GM19463 (cell line): ENCODE measurements at regions not wholly inside any gene's neighbourhood (a gene's known extent, or its start where the extent isn't known, plus 50 kb on each side); places are given as distances from the start of the nearest gene placed in this dataset.

Experiments used
- ATAC-seq: cut with Tn5 transposase; IDR thresholded peaks from one replicate; pipeline ENCODE4 v1.9.1; 2021; ENCODE audit warnings: mild to moderate bottlenecking, moderate library complexity; ENCODE audit not compliant: unreplicated experiment

DNA sequence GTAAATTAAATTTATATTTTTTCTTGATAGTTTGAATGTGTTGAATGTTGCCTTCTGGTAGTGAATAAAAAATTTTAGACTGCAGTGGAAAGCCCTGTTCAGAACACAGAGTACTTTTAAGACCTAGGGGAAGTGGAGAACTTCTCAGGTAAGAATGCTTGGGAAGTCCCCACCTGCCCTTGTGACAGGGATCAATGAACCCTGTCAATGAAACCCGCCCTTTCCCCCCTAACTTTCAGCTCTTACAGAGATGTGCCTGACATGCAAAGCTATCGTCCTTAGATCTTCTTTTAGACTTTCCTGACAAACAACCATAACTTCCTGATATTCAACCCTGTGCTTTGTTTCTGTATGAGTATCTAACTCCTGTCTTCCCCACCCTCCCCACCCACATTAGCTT lies 562.7 kb downstream of the TLE4 start:
- ATAC-seq, result peak; percentile 100

GRCh38 chr9:80131627-80132026 lies 559.9 kb downstream of the TLE4 start:
- ATAC-seq, result no peak

- peak; percentile 78 for ATAC-seq
These were observed 556.2 kb downstream of the TLE4 start for GRCh38 chr9:80127920-80128319.

DNA sequence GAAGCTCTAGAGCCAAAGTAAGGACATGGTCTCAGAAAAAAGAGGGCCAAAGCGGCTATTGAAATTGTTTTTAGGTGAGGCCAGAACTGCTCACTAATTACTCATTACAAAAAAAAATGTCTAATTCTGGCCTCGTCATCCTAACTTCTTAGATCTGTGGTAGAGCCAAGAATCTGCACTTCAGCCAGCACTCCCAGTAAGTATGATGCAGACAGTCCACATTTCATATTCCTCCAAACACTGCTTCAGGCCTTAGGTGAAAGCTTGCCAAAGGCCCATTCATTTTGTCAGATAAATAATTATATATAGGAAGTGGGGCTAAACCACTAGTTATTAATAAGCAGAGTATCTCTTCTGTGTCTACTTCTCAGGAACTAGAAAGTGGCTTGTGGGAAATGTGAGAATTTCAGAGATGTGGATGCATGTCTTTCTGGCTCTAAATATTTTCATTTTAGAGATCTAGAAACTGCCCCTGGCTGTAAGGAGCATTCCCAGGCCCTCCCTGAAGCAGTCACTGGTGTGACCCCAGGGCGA lies 554.0 kb downstream of the TLE4 start:
- no peak for ATAC-seq

GRCh38 chr9:80117031-80117430 lies 545.3 kb downstream of the TLE4 start:
- no peak for ATAC-seq

DNA sequence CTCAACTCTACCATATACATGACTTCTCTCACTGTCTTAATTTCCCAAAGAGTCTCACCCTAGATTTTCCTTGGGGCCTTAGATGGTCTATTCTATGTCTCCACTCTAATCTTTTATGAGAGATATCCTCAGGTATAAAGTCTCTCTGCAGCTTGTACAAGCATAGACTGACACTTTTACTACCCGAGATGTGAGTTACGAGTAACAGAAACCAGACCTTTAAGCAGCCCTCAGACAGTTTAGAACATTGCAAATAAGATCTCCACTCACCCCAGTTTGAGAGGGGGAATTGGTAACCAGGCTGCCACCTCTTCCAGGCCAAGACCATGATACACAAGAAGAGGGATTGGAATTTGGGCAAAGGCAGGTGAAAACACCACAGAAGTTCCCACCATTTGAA lies 542.5 kb downstream of the TLE4 start:
- no peak for ATAC-seq

DNA sequence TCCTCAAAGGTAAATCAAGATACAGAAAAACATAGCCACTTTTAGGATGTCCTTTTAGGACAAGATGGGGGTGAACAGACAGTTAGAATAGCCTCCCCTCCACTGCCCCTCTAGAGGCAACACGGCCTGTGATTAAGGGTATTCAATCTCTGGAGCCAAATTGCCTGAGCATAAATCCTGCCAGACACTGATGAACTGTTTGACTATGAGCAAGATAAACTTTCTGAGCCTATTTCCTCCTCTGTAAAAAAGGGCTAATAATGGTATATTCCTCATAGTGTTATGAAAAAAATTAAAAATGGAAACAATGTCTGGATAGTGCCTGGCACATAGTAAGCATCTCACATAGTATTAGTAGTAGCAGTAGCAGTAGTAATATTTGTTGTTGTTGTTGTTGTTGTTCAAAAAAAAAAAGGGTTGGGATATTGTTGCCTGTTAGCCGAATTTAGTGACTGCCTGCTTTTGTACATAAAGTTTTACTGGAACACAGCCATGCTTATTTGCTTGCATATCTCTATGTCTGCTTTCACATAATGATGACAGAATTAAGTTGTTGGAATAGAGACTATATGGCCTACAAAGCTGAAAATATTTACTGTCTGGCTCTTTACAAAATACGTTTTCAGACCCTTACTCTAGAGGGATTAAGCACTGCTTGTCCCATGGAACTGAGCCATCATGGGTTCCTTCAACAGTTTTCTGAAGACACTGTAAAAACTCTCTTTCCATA lies 536.3 kb downstream of the TLE4 start:
- ATAC-seq, result no peak

GRCh38 chr9:80097476-80097875 lies 525.7 kb downstream of the TLE4 start:
- no peak for ATAC-seq

GRCh38 chr9:80094176-80094771 lies 522.5 kb downstream of the TLE4 start:
- no peak for ATAC-seq

- no peak for ATAC-seq
These were observed 521.9 kb downstream of the TLE4 start for GRCh38 chr9:80093695-80094094.

- no peak for ATAC-seq
These were observed 519.8 kb downstream of the TLE4 start for GRCh38 chr9:80091526-80091925.

GRCh38 chr9:80090317-80090716 lies 518.6 kb downstream of the TLE4 start:
- no peak for ATAC-seq

DNA sequence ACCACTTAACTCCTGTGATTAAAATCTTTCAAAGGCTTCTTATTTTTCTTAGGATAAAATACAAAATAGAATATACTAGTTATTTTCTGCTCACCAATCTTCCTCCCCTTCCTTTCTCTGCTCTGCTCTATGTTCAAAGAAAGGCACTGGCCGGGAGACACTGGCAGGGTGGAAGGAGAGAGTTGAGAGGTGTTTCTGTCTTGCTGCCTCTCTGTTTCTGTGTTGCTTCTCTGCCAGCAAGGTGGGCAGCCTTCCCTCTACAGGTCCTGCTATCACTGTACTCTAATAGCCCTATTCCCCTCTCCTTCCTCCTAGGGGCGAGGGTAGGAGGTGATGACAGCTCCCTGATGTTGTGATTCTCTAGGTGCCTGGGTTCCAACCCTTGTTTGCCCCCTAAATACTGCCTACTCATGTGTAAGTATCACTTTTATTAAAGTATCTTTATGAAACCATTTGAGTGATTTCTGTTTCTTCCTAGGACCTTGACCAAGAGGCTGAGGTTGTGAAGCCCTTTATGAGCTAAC lies 515.1 kb downstream of the TLE4 start:
- no peak for ATAC-seq

- ATAC-seq, result no peak
These were observed 514.6 kb downstream of the TLE4 start for GRCh38 chr9:80086386-80086785.

- ATAC-seq, result no peak
These were observed 513.9 kb downstream of the TLE4 start for GRCh38 chr9:80085668-80086067.

DNA sequence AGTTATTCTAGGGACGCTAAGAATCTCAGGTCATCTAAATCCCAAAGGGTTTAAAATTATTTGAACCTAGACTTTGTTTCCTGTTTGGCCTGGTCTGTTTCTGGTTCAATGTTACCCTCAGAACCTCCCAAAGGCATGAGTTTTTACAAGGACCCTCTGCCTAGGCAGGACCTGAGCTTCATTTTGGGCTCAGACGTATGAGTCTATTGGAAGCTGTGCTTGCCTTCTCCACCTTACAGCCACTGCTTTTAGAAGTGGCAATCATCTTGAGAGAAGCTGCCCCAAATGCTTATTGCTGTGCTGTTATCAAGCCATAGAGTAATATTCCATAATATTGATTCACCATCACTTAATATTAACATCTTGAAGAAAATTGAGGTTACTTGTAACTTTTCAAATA lies 510.4 kb downstream of the TLE4 start:
- ATAC-seq, result no peak

DNA sequence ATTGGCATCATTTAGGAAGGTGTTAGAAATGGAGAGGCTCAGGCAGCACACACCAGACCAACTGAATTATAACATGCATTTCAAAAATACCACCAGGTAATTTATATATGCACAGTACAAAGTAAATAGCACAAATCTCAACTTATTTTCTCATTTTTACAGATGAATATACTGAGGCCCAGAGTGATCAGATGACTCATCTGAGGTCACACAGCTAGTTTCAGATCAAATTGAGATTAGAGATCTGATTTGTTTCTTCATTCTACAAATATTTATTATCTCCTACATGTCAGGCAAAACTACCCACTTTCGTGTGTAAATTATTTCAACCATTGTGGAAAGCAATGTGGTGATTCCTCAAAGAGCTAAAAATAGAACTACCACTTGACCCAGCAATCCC lies 507.1 kb downstream of the TLE4 start:
- ATAC-seq, result no peak

- peak; percentile 52 for ATAC-seq
These were observed 505.3 kb downstream of the TLE4 start for GRCh38 chr9:80077059-80077458.

DNA sequence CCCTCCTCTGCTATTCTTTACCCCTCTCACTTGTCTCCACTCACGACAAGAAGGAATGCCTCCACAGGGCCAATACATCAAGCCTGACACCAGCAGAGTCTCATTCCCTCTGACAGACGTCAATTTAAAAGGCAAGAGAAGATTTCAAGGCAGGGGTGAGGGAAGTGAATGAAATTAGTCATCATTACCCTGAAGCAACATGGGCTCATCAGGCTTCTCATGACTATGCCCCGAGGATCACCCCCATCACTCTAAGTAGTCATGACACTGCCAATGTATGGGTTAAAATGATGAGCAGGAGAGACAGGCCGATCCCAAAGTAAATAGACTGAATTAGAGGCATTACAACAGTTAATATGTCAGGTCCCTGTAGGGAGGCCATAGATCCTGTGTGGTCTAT lies 504.4 kb downstream of the TLE4 start:
- ATAC-seq, result no peak

- ATAC-seq, result no peak
These were observed 502.7 kb downstream of the TLE4 start for GRCh38 chr9:80074439-80074838.

DNA sequence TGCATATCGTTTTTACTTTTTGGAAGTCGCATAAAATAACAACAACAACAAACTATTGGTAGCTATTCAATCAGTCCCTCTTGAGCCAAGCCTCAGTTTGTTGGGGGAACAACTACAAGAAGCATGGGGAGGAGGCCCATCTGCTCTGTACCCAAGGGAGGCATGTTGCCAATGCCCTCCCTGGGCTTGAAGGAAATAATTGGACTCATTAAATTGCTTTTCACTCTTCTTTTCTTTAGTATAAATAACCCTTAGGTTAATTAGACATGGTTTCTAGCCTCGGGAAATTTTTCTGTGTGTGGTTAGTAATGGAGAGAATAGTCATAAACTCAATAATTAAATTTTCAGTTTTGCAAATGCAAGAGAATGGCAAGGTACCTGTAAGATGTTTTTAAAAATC lies 500.7 kb downstream of the TLE4 start:
- ATAC-seq, result no peak

GRCh38 chr9:80070071-80070742 lies 498.4 kb downstream of the TLE4 start:
- ATAC-seq, result peak; percentile 49
